ENCODE measurements at regions not wholly inside any gene's neighbourhood (a gene's known extent, or its start where the extent isn't known, plus 50 kb on each side); places are given as distances from the start of the nearest gene placed in this dataset.

GRCh38 chr2:60400462-60401246 is 152.8 kb downstream of the BCL11A start:
- in situ Hi-C loops (cut with HindIII; ENCODE audit: low pct_unique_long_range_greater_than_20kb, low sequenced_read_pairs), result no loop called here
- no peak for DNase-seq (ENCODE audit: low read depth, low spot score)

DNA sequence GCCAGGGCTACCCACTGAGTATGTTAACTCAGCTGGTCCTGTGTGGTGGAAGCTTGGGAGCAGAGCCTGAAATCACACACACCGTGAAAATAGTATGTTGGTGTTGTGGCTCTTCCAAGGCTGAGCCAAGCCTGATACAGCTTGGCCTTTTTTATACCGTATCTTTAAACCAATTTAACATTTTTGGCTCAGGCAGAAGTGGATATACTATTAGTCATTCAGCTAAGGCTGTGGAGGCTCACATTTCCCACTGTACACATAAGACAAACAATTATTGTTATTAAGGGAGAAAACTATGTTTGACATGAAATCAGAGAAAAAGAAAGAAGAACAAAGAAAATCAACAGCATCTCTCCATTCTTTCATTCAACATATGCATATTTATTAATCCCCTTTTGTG is 159.0 kb downstream of the BCL11A start:
- in situ Hi-C loops (cut with HindIII; ENCODE audit: low pct_unique_long_range_greater_than_20kb, low sequenced_read_pairs), result no loop called here
- no peak for DNase-seq (ENCODE audit: low read depth, low spot score)

GRCh38 chr2:60391649-60392375 is 161.6 kb downstream of the BCL11A start:
- in situ Hi-C loops (cut with HindIII; ENCODE audit: low pct_unique_long_range_greater_than_20kb, low sequenced_read_pairs), result no loop called here
- no peak for DNase-seq (ENCODE audit: low read depth, low spot score)

DNA sequence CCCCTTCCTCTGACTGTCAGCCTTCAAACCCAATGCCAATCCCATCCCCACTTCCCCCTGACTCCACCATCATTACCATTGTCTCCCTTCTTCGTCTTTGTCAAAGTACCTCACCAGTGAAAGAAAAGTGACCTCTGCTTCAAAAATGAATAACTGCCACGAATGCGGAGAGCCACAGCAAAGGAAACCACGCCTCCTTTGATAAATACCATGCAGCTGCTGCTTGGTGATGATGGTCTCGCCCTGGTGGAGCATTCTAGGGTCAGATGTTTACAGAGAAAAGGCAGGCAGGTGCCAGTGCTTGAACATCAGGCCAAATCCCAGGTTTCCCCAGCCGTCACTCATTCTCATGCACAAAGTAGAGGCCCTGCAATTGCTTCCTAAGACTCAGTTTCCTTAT is 162.2 kb downstream of the BCL11A start:
- in situ Hi-C loops (cut with HindIII; ENCODE audit: low pct_unique_long_range_greater_than_20kb, low sequenced_read_pairs), result no loop called here
- DNase-seq (ENCODE audit: low read depth, low spot score), result no peak

GRCh38 chr2:60386436-60386835 is 167.0 kb downstream of the BCL11A start:
- in situ Hi-C loops (cut with HindIII; ENCODE audit: low pct_unique_long_range_greater_than_20kb, low sequenced_read_pairs), result no loop called here
- no peak for DNase-seq (ENCODE audit: low read depth, low spot score)

DNA sequence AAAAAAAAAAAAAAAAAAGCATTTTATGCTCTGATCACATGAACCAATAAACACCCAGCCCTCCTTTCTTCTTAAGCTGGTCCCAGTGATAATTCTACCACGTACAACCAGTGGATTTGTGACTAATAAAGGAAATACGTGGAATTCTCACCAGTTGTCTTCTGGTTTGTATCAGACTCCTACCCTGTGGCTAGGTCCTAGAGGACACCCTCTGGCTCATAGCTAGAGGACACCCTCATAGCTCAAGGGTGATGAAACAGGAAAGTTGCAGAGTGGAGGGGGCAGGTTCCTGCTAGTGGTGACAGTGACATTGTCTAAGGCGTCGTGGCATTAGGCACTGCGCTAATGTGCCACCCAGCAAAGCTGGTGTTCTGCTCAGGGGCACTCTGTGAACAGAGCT is 167.8 kb downstream of the BCL11A start:
- in situ Hi-C loops (cut with HindIII; ENCODE audit: low pct_unique_long_range_greater_than_20kb, low sequenced_read_pairs), result no loop called here
- DNase-seq (ENCODE audit: low read depth, low spot score), result no peak

DNA sequence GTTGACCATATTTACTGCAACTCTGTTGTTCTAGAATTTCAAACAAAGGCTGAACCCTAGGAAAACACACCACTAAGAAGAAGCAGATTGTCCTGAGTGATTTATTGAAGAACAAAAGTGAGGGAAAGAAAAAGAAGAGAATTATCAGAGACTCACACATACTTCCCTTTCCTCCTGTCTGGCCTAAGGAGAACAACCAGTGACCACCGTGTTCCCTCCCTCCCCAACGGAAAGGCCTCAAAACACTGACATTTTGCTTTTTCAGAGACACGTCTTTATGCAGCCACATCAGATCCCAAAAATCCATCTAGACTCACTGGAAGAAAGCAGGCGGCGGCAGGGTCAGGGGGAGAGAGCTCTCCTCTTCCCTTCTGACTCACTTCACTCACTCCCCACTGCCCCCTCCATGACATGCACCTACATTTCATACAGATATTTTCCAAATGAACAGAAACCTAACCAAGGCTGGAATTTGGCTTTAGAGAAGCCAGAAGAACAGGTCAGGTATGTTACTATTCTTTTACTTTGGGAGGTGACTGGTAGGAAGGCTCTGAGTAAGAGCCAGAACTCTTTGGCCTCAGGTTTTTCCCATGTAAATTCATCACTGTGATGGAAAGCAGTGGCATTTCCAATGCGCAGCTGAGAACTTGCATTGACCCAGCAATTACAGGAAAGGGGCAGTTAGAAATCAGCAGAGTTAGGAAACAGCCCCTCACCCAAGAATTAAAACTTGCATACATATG is 169.9 kb downstream of the BCL11A start:
- no peak for DNase-seq (ENCODE audit: low read depth, low spot score)
- in situ Hi-C loops (cut with HindIII; ENCODE audit: low pct_unique_long_range_greater_than_20kb, low sequenced_read_pairs), result no loop called here

- DNase-seq (ENCODE audit: low read depth, low spot score), result no peak
- in situ Hi-C loops (cut with HindIII; ENCODE audit: low pct_unique_long_range_greater_than_20kb, low sequenced_read_pairs), result no loop called here
These were observed 173.0 kb downstream of the BCL11A start for GRCh38 chr2:60380411-60380810.

DNA sequence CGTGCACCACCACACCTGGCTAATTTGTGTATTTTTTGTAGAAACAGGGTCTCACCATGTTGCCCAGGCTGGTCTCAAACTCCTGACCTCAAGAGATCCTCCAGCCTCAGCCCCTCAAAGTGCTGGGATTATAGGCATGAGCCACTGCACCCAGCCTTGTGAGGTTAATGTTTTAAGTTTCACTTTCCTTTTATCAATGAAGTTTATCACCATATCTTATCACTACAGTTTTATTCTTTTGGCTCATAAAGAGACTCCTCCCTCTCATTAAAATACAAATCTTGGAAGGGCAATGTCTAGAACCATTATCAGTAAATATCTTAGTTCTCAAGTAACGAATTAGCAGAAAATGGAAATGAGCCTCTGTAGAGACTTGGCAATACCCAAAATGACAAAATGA is 173.8 kb downstream of the BCL11A start:
- in situ Hi-C loops (cut with HindIII; ENCODE audit: low pct_unique_long_range_greater_than_20kb, low sequenced_read_pairs), result no loop called here
- DNase-seq (ENCODE audit: low read depth, low spot score), result no peak

- in situ Hi-C loops (cut with HindIII; ENCODE audit: low pct_unique_long_range_greater_than_20kb, low sequenced_read_pairs), result no loop called here
- DNase-seq (ENCODE audit: low read depth, low spot score), result no peak
These were observed 174.2 kb downstream of the BCL11A start for GRCh38 chr2:60379216-60379615.

DNA sequence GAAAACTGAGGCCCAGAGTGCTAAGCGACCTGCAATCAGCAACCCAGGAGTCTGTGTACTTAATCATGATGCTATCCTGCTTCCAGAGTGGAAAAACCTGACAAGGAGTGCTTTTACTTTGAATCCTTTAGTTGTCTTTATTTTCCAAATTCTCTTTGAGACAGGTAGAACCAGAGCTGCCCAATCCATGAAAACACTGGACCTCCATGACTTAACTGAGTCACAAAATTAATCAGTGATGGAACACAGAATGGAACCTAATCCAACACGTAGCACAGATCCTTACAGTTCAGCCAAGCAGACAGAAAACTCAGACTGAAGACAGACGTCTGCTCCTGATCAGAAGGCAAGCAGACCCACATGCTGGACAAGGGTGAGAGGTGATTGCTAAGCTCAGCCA is 175.6 kb downstream of the BCL11A start:
- no peak for DNase-seq (ENCODE audit: low read depth, low spot score)
- in situ Hi-C loops (cut with HindIII; ENCODE audit: low pct_unique_long_range_greater_than_20kb, low sequenced_read_pairs), result no loop called here

DNA sequence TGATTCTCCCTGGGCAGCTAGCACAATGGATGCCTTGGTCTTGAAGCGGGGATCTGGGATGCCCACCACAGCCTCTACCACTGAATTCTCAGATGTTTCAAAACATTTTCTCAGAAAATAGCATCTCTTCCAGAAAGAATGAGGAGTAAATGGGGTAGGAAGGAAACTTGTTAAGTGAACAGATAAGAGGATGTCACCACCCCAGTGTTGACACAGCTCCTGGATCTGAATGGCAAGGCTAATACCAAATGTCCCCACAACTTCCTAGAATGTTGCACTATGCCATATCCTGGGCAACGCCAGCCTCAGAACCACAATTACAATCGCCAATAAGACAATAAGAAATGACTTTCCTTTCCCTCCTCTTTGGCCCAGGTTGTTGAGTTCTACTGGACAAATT is 177.2 kb downstream of the BCL11A start:
- no peak for DNase-seq (ENCODE audit: low read depth, low spot score)
- in situ Hi-C loops (cut with HindIII; ENCODE audit: low pct_unique_long_range_greater_than_20kb, low sequenced_read_pairs), result no loop called here

DNA sequence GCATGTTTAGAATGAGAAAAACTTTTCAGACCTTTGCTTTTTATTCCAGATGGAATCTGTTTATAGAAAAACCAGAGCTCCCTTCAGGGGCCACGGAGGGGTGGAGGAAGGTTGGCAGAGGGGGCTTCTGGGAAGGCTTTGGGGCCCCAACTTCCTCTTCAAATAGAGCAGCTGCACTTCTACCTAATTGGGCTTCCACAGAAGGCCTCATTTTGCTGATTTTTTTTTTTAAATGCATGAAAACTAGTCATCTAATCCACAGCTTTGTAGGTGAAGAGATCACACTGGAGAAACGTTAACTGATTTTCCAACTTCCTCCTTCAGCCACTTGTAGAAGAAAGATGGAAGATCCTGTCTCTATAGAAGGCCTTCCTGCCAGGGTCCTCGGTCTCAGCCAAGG is 181.8 kb downstream of the BCL11A start:
- in situ Hi-C loops (cut with HindIII; ENCODE audit: low pct_unique_long_range_greater_than_20kb, low sequenced_read_pairs), result no loop called here
- DNase-seq (ENCODE audit: low read depth, low spot score), result no peak

DNA sequence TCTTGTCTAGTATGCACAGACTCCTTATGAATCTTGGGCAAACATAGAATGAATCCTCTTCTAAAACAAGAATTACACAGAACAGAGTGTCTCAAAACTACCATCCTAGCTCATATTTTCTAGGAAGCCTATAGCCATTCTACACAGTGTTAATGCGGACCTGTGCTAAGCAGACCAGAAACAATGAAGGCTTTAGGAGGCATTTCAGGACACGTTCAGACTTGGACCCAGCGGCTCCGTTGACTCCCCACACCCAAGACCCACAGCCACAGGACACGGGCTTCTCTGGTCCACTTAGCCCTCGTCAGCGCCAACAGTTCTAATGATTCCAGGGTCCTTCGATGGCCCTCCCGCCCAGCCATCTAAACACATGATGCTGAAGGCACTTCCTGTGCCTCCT is 182.2 kb downstream of the BCL11A start:
- in situ Hi-C loops (cut with HindIII; ENCODE audit: low pct_unique_long_range_greater_than_20kb, low sequenced_read_pairs), result no loop called here

DNA sequence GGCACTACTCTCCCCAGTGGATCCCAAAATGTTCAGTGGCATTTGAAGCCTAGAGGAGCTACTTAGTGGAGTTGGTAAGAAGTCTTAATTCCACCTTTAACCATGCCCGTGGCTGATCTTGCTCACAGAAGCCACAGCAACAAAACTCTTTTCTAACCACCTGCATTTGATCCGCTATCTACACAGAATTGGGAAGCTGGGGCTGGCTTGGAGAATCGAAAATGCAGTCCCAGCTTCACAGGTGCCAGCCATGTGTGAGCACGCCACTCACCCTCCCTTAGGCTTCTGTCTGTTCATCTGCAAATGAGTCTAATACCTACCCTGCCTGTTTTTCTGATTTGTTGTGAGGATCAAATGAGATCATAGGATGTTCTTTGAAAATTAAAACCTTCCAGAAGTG is 182.6 kb downstream of the BCL11A start:
- DNase-seq (ENCODE audit: low read depth, low spot score), result no peak
- in situ Hi-C loops (cut with HindIII; ENCODE audit: low pct_unique_long_range_greater_than_20kb, low sequenced_read_pairs), result no loop called here

More for the DNA sequence above, 182.2 kb downstream of the BCL11A start:
- no peak for DNase-seq (ENCODE audit: low read depth, low spot score)

- in situ Hi-C loops (cut with HindIII; ENCODE audit: low pct_unique_long_range_greater_than_20kb, low sequenced_read_pairs), result no loop called here
- no peak for DNase-seq (ENCODE audit: low read depth, low spot score)
These were observed 185.0 kb downstream of the BCL11A start for GRCh38 chr2:60368456-60368855.

DNA sequence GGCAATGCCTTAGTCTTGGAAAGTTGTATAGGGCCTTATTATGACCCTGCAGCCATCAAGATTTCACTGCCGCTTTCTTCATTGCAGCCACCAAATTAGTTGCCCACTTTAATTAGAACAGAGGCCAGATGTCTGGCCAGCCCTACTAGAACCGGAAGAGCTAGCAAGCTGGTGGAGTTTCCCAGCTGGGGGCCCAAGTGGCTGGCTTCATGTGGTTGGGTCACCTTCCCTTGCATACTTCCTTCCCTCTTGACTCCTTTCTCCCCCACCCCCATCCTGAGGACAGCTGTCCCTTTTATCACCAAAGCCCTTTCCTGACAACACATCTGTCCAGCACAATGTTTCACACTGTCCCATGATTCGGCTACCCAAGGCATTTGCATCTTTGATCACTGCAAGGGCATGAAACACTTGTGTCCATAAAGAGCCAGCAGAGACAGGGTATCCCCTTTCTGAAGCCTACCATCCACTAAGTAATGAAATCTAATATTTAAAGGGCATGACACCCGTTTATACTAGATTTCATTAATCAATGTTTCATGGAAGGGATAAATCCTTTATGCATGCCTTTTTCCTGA is 187.2 kb downstream of the BCL11A start:
- in situ Hi-C loops (cut with HindIII; ENCODE audit: low pct_unique_long_range_greater_than_20kb, low sequenced_read_pairs), result no loop called here
- no peak for DNase-seq (ENCODE audit: low read depth, low spot score)

GRCh38 chr2:60365556-60365955 is 187.9 kb downstream of the BCL11A start:
- no peak for DNase-seq (ENCODE audit: low read depth, low spot score)
- in situ Hi-C loops (cut with HindIII; ENCODE audit: low pct_unique_long_range_greater_than_20kb, low sequenced_read_pairs), result no loop called here
